GM21737 (cell line): ENCODE measurements at regions not wholly inside any gene's neighbourhood (a gene's known extent, or its start where the extent isn't known, plus 50 kb on each side); places are given as distances from the start of the nearest gene placed in this dataset.

ENCODE experiments used
- ATAC-seq: cut with Tn5 transposase; IDR thresholded peaks from one replicate; pipeline ENCODE4 v1.9.1; 2021; ENCODE audit warnings: mild to moderate bottlenecking, moderate library complexity; ENCODE audit not compliant: unreplicated experiment

DNA sequence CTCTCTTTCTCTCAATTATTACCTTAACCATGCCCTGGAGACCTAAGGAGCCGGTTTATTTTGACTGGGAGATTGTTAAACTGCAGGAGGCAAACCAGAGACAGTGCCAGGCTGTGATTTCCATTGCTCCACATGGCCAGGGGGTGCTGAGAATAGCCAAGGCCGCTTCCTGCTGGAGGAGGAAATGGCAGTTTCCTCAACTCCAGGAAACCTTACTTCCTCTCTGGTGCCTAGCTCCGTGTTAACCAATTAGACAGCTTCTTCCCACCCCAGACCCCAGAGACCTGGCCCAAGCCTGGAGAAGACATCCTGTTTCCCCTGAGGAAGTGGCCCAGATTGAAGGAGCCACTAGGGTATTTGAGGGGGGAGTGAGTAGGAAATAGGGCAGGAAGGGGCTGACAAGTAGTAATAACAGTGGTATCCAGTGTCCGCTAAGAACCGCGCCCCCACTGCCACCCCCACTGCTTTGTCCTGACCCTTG, 161.2 kb downstream of the PLPP3 start:
- no peak for ATAC-seq

DNA sequence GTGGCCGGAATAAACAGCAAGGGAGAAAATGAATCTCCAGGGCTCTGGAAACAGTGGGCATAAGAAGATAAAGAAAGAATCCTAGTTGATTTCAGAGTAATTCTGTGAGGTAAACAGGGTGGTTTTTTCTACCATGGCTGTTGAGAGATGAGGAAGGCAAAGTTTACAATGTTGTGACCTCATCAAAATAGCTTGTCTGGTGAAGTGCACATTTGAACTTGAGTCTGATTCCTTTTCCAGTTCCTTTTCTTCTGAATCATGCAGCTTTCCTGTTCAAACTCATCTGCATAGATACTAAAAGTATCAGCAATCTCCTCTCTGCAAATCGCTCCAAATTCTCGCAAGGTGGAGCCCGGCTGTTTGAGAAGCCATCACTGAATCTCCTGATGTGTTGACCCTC, 161.7 kb downstream of the PLPP3 start:
- ATAC-seq, result no peak

DNA sequence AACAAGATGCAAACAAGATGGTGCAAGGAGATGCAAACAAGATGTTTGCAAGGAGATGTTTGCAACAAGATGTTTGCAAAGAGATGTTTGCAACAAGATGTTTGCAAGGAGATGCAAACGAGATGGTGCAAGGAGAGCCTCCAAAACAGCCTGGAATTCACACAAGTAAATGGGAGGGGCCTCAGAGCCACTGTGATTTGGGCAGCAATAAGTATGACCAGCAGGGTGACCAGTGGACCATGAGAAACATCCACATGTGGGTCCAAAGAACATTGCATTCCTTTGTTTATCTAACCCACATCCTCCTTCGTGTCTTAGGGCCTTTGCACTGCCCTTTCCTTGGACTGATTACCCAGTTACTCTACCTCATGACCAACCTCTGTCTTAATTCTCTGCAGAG, 162.9 kb downstream of the PLPP3 start:
- ATAC-seq, result no peak

- no peak for ATAC-seq
Observed at GRCh38 chr1:56415720-56416119, 163.6 kb downstream of the PLPP3 start.

GRCh38 chr1:56415258-56415657, 164.1 kb downstream of the PLPP3 start:
- no peak for ATAC-seq

DNA sequence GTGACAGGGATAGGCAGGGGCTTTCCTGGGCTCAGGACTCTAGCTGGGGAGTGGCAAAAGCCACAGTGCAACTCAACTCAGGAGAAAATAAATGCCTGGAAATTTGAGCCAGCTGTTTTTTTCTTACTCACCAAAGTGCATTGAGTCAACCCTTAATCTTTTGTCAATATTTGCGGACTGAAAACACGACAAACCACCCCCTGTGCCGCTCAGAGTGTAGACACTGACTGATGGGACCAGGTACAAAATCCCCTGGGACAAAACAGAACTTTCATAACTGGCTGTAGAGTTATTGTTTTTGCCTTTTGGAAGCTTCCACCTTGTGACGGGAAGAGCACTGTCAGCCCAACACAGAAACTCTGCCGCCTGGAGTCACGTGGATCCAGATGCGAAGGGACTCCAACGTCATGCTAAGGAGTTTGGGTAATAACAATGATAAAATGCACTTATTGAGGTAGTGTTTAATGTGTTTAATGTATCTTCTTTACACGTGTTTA, 164.6 kb downstream of the PLPP3 start:
- ATAC-seq, result no peak

GRCh38 chr1:56413671-56414199, 165.6 kb downstream of the PLPP3 start:
- no peak for ATAC-seq

DNA sequence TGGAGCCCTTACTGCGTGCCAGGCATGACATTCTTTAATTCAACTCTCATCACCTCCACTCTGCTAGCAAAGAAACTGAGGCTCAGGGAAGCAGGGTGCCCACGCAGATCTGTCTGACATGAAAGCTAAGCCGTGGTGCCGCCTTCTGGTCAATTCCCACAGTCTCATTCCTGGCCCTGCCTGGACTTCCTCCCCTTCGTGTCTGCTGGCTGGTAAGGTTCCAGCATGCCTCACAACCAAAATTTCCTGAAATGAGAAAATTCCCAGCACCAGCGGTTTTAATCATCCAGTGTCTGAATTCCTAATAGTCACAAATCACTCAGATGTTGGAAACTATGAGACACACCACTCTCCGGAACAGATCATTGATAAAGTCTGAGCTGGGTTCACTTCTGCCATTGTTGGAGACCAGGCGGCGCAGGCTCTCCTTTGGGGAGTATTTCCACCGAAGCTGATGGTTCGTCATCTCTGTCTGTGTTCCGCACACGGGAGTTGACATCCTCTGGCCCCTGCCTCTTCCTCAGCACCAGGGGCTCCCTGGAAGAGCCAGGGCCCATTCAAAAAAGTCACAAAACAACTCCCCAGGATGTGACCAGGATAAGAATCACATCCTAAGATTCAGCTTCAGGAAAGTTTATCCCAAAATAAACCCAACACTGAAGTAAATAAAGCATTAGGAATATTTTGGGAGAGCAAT, 167.7 kb downstream of the PLPP3 start:
- no peak for ATAC-seq

- no peak for ATAC-seq
Observed at GRCh38 chr1:56411021-56411420, 168.3 kb downstream of the PLPP3 start.

DNA sequence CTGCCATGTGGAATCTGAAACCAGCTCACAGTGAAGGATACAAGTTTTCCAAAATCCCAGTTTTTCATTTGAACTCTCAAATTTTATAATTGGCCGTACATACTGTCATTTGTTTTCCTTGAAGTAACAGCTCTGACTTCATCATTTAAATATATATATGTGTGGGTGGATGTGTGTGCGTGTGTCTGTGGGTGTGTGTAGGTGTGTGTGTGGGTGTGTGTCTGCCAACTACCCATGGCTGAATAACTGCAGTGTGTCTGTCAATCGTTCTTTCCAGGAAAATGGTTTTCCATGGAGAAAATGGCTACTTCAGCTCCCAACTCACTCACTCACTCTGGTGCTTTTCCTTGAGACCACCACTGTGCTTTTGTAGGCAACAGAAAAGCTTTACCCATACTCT, 169.0 kb downstream of the PLPP3 start:
- no peak for ATAC-seq

GRCh38 chr1:56409112-56409691, 170.2 kb downstream of the PLPP3 start:
- no peak for ATAC-seq

GRCh38 chr1:56406821-56407220, 172.5 kb downstream of the PLPP3 start:
- no peak for ATAC-seq

DNA sequence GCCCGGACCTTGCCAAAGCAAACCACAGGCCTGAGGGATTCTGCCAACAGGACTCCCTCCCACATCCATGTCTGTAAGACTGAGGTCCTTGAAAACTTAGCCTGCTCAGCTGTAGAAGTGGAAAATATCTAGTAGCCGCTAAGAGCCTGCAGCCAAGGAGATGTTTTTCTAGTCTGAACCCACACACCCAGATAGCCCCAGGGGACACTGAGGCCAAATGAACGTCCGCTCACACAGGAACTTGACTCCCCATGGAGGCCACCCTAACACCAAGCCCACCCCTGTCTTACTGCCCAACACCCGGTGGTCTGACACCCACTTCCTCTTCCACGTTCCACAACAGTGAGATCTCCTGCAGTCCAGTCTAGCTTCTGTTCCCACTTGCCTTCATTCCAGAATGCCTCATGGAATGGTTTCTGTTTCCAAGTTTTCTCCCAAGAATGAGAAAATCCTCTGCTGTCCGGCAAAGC, 174.8 kb downstream of the PLPP3 start:
- ATAC-seq, result no peak

DNA sequence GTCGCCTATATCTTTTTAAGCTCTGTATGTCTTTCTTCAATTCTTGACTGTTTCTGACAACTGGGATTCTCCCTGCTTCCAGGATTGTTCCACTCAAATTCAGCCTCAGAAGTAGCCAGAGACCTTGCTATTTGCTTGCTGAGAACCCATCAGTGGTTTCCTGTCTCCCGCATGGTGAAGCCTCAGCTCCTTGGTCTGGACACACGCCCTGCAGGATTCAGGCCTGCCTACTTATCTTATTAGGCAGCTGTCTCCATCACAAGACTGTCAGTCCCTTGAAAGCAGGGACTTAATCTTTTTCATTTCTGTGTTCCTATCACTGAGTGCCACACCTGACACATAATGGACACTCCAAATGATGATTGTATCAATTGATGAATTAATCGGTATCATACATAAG, 175.3 kb downstream of the PLPP3 start:
- ATAC-seq, result no peak

DNA sequence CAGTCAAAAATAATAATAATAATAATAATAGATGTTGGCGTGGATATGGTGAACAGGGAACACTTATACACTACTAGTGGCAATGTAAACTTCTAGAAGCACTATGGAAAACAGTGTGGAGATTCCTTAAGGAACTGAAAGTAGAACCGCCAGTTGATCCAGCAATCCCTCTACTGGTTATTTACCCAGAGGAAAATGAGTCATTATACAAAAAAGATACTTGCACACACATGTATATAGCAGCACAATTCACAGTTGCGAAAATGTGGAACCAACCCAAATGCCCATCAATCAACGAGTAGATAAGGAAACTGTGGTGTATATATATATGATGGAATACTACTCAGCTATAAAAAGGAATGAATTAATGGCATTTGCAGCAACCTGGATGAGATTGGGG, 176.0 kb downstream of the PLPP3 start:
- no peak for ATAC-seq

DNA sequence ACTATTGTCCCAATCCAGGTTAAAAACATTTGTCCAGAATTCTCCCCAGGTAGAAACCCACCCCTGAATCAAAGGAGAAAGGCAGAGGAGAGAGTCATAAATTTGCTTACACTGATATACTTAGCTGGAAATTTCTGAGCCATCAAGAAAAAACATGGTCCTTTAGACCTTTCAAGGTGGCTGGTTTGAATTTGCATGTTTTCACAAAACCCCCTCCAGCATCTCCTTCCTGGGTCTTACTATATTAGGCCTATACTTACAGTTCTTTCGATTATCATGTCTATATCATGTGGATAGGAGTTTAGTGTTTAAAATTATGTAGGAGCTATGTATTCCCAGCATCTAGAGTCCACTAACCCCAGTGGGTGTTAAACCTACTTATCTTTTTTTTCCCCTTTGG, 178.2 kb downstream of the PLPP3 start:
- ATAC-seq, result no peak

DNA sequence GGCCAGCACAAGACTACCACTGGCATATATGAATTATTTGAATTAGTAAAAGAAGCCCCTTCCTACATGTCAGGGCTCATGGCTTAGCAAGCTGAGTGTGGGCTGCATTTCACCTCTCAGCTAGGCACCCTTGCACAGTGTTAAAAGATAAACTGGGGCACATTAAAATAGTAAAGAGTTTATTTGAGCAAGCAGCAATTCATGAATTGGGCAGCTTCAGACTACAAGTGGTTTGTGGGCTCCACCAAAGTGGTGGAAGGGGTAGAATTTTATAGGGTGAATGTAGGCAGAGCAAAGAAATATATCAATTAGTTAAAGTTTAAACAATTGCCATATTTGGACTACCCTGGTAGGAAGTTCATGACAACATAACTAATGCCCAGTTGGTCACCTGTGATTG, 178.8 kb downstream of the PLPP3 start:
- no peak for ATAC-seq

DNA sequence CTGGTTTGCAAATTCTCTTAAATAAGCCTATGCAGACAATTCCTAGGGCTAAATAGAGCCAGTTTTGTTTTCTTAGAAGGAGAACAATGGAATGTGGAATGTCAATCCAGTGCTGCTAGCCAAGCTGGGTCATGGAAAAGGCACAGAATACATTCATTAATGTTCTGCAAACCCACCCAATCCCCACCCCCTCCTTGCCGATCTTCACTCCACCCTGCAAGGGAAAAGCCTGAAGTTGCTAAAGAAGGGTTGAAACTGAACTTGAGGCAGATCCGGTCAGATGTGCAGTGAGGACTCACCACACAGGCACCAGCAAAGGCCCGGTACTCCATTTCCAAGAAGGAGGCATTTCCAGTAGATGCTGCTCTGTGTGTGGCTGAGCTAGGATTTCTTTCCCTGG, 179.6 kb downstream of the PLPP3 start:
- no peak for ATAC-seq

GRCh38 chr1:56399326-56399725, 180.0 kb downstream of the PLPP3 start:
- ATAC-seq, result no peak

DNA sequence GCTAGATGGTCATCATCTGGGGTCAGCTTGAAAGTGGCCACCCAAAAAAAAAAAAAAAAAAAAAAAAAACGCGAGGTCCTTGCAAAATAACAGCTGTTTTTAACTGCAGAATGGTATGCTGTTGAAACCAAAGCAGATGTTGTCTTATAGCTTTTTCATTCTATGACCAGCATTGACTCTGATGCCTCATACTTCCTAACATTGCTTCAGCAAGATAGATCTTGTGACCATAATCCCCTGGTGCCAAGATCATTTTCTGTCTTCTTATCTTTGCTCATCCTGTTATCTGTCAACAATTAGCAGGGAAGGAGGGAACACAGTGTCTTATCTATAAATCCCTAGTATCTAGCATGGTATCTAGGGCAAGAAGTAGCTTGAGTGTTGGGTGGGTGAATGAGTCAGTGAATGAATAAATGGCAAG, 181.5 kb downstream of the PLPP3 start:
- no peak for ATAC-seq

GRCh38 chr1:56397409-56397808, 182.0 kb downstream of the PLPP3 start:
- no peak for ATAC-seq

DNA sequence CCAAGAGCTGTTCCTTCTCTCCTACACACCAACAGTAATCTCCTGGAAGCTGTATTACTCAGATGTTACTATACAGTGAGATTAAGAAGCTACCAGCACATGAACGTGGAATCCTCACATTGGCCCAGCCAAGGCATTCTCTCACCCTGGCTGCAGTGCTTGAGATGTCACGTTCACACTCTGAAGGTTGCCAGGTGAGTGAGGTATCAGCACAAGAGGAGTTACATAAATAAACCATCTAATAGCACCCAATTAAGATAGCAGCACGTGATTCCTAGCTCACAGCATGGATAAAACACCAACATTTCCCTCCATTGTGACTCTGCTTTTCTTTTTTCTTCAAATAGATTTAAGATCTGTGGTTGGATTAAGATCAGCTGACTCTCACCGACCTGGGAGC, 182.8 kb downstream of the PLPP3 start:
- no peak for ATAC-seq
